Pons (tissue), 1 donor: ENCODE measurements at regions not wholly inside any gene's neighbourhood (a gene's known extent, or its start where the extent isn't known, plus 50 kb on each side); places are given as distances from the start of the nearest gene placed in this dataset.
"Not testable (repeated sequence)": the region's sequence is repeated elsewhere in the genome, so short reads cannot be mapped to it uniquely, and the experiment has no call there.

Experiments
- DNase-seq: peaks from one replicate; pipeline ENCODE4 v3.0.0-alpha.2; 2016; ENCODE audit warnings: low spot score

GRCh38 chr3:82410366-82410765 is 648.9 kb upstream of the GBE1 start:
- no peak for DNase-seq

- no peak for DNase-seq
Observed at GRCh38 chr3:82409842-82410241, 648.4 kb upstream of the GBE1 start.

GRCh38 chr3:82392203-82392775 is 630.8 kb upstream of the GBE1 start:
- no peak for DNase-seq

DNA sequence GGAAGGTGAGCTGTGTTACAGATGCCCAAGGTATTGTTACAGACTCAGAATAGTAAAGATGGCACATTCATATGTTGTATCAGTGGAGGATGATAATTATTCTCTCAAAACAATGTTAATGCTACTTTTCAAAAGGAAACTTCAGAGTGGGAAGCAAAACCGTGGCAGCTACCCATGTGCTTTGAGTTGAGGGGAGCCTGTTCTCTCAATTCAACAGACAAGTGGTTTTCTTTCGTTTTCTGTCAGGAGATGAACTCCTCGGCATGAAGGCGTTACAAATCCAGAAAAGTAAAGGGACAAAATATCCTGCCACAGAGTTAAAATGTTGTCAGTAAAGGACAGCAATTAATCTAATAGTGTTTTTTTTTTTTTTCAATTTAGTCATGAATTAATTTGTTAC is 629.4 kb upstream of the GBE1 start:
- DNase-seq, result no peak

GRCh38 chr3:82386647-82387046 is 625.2 kb upstream of the GBE1 start:
- no peak for DNase-seq

DNA sequence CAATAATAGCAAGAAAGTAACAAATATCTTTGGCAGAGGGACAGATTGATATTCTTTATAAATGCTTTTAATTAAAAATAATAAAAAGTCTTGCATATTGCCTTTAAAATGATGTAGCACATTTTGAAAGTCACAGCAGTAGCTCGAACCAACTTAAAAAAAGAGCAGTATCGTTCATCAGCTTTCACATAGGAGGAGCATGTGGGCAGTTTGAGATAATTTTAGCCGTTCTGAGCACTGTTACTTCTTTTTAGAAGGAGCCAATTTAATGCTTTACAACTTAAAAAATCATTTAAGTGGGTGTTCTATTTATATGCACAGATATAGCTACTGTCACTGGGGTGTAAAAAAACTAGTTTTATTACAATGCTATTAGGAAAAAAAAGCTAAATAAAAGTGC is 622.7 kb upstream of the GBE1 start:
- no peak for DNase-seq

DNA sequence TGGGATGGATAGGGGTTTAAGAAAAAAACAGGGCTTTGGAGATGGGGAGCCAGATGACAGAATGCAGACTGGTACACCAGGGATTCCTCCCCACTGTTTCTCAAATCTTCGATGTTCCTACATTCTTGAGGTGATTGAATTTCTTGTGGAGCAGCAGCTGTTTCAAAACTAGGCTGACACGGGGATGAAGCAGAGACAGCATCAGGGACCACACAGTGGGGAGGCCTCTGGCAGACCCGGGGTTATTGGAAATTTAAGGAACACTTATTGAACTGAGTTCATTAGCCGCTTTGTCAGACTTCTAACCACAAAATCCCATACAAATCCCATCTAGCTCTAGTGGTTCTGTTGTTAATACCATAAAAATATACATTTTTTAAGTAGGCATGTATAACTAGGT is 621.4 kb upstream of the GBE1 start:
- no peak for DNase-seq

DNA sequence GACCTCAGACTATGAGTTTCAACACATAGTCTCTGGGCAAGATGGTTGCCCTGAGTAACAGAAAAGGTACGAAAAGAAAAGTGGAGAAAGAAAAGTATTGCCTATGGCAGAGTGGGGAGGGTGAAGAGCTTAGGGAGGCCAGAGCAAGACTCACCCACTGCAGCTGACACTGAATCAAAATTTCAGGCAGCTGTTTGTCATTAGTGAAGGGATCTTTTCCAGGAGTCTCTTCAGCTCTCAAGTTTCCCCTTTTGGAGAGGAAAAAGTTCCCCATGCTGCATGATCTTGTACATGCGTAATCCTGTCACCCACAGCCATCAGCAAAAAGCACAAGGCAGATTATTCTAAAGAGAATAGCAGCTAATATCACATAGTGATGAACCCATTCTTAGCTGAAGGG is 616.9 kb upstream of the GBE1 start:
- no peak for DNase-seq

DNA sequence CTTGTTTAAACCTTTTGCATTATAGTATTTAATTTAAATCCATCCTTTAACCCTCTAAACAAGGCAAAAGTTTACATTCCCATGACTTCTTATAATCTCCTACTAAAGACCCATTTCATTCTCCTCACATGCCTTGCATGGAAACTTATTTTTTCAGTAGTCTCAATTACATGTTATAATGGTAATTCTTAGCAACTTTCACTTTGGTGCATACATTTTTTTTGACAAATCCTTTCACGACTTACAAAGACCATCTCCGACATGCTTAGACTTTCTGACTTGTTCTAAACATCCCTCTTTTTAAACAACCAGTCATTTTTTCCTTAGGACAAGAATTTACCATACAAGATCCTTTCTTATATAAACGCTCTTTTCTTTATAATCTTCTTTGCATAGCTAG is 615.4 kb upstream of the GBE1 start:
- no peak for DNase-seq

DNA sequence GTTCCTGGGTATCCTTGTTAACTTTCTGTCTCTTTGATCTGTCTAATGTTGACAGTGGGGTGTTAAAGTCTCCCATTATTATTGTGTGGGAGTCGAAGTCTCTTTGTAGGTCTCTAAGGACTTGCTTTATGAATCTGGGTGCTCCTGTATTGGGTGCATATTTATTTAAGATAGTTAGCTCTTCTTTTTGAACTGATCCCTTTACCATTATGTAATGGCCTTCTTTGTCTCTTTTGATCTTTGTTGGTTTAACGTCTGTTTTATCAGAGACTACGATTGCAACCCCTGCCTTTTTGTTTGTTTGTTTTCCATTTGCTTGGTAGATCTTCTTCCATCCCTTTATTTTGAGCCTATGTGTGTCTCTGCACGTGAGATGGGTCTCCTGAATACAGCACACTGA is 612.4 kb upstream of the GBE1 start:
- DNase-seq, result not testable (repeated sequence)

- no peak for DNase-seq
Observed at GRCh38 chr3:82364827-82365226, 603.4 kb upstream of the GBE1 start.

- no peak for DNase-seq
Observed at GRCh38 chr3:82363131-82363530, 601.7 kb upstream of the GBE1 start.

DNA sequence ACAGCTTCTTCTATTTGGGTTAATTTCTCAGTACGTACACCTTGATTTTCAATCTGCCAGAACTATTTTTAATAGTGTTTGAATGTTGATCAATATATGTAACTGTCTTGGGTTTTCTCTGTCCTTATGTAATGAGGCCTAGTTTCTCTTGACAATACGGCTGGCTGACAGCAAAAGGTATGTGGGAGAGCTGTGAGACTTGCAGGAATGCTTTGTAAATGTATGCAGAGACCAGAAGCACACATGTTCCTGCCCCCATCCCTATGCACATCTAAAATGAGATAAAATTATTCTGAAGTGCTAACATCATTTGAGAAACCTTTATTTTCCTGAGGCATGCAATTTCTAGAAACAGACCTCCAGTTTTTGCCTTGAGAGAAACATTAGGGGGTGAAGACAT is 593.8 kb upstream of the GBE1 start:
- DNase-seq, result no peak

GRCh38 chr3:82354228-82354627 is 592.8 kb upstream of the GBE1 start:
- DNase-seq, result peak; percentile 15

- no peak for DNase-seq
Observed at GRCh38 chr3:82353306-82354171, 592.1 kb upstream of the GBE1 start.

DNA sequence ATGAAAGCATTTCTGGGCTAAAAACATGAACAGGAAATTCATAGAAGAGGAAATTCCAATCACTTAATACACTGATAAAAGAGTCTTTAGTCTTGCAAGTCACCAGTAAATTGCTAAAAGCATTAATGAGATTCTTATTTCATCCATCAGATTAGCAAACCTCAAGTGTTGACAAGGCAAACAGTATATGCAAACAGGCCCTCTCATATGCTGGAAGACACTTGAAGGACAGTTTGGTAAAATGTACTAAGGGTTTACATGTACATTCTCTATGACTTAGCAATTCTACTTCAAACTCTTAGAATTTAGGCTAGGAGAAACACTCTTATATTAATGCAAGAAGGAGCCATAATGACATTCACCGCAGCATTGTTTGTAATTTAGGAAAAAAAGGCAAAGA is 586.1 kb upstream of the GBE1 start:
- no peak for DNase-seq

DNA sequence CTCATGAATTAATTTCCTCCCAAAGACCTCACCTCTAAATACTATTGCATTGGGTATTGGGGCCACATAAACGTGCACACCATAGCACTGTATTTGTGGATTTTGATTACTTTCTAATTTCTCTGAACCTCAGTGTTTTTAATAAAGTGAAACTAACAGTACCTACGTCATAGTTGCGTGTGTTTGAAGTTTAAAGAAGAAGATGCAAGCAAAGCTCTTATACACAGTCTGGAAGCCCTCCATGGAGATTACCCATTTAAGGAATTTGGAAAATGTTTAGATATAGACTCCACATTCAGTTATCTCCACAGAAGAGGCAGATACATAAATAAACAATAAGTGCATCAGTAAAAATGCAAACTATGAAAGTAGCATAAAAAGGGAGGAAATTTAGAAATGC is 581.1 kb upstream of the GBE1 start:
- no peak for DNase-seq

- DNase-seq, result no peak
Observed at GRCh38 chr3:82329300-82329699, 567.9 kb upstream of the GBE1 start.

- no peak for DNase-seq
Observed at GRCh38 chr3:82311901-82312300, 550.5 kb upstream of the GBE1 start.

- DNase-seq, result no peak
Observed at GRCh38 chr3:82308755-82309154, 547.3 kb upstream of the GBE1 start.

GRCh38 chr3:82306189-82306588 is 544.7 kb upstream of the GBE1 start:
- DNase-seq, result no peak

GRCh38 chr3:82294609-82295008 is 533.2 kb upstream of the GBE1 start:
- DNase-seq, result no peak

- DNase-seq, result no peak
Observed at GRCh38 chr3:82293867-82294266, 532.4 kb upstream of the GBE1 start.

DNA sequence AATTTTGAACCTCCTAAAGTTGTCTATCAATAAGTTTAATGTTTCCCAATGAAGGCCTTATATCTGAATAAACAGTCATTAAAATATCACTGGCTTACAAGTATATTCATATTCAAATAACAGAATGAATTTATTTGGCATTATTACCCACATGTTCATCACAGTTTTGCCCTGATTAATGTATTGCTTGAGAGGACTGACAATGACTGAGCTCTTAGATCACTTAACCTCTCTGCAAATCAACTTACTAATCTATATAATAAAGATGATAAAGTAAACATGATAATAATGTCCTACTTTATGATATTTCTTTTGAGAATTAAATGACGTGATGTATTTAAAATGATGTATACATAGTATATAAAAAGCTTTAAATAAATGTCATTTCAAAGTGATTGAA is 532.0 kb upstream of the GBE1 start:
- DNase-seq, result no peak
